Activated CD4-positive, alpha-beta T cell treated with anti-CD3 and anti-CD28 coated beads, Interleukin-2, amount 50 U/mL, for 16 hours (primary cell): ENCODE measurements at regions not wholly inside any gene's neighbourhood (a gene's known extent, or its start where the extent isn't known, plus 50 kb on each side); places are given as distances from the start of the nearest gene placed in this dataset.
A peak's percentile ranks its signal among the peaks of the same experiment; 100 is the strongest.

Source experiments
- DNase-seq: peaks from one replicate; pipeline ENCODE4 v3.0.0-alpha.2; 2020

- no peak for DNase-seq
Measured at GRCh38 chr21:34192646-34193285, 119.4 kb downstream of the MRPS6 start.

- DNase-seq: no peak
Measured at GRCh38 chr21:34195335-34195734, 122.0 kb downstream of the MRPS6 start.

- DNase-seq: no peak
Measured at GRCh38 chr21:34196996-34197395, 123.6 kb downstream of the MRPS6 start.

- no peak for DNase-seq
Measured at GRCh38 chr21:34197561-34197960, 124.2 kb downstream of the MRPS6 start.

GRCh38 chr21:34198231-34199120 lies 125.1 kb downstream of the MRPS6 start:
- DNase-seq: peak; percentile 49

GRCh38 chr21:34199121-34199910 lies 125.9 kb downstream of the MRPS6 start:
- DNase-seq: no peak

GRCh38 chr21:34200288-34200905 lies 127.0 kb downstream of the MRPS6 start:
- no peak for DNase-seq

GRCh38 chr21:34201001-34201400 lies 127.6 kb downstream of the MRPS6 start:
- DNase-seq: no peak

- no peak for DNase-seq
Measured at GRCh38 chr21:34201481-34201858, 128.1 kb downstream of the MRPS6 start.

- DNase-seq: no peak
Measured at GRCh38 chr21:34202553-34203372, 129.4 kb downstream of the MRPS6 start.

- DNase-seq: no peak
Measured at GRCh38 chr21:34203851-34204420, 130.6 kb downstream of the MRPS6 start.

GRCh38 chr21:34204481-34205439 lies 131.4 kb downstream of the MRPS6 start:
- DNase-seq: no peak

GRCh38 chr21:34205811-34206571 lies 132.6 kb downstream of the MRPS6 start:
- DNase-seq: peak; percentile 39

- DNase-seq: no peak
Measured at GRCh38 chr21:34213959-34214358, 140.6 kb downstream of the MRPS6 start.

- DNase-seq: no peak
Measured at GRCh38 chr21:34215501-34215900, 142.1 kb downstream of the MRPS6 start.

GRCh38 chr21:34215911-34216717 lies 142.7 kb downstream of the MRPS6 start:
- DNase-seq: no peak

- no peak for DNase-seq
Measured at GRCh38 chr21:34216718-34217032, 143.3 kb downstream of the MRPS6 start.

GRCh38 chr21:34217263-34217662 lies 143.9 kb downstream of the MRPS6 start:
- DNase-seq: no peak
